Suprapubic skin (tissue), 4 donors: ENCODE measurements at regions not wholly inside any gene's neighbourhood (a gene's known extent, or its start where the extent isn't known, plus 50 kb on each side); places are given as distances from the start of the nearest gene placed in this dataset.

ENCODE experiments used
- DNase-seq, 2 donors: peaks; one replicate each; pipeline ENCODE4 v3.0.0-alpha.2; 2019; ENCODE audit warnings: low spot score in 2 of 2
- H3K27ac ChIP-seq: fragments of 200-600 bp; sonication (generic); one replicate; pipeline ENCODE4 v1.5.1; 2019
- H3K27me3 ChIP-seq: fragments of 200-600 bp; sonication (generic); one replicate; pipeline ENCODE4 v1.5.1; 2019
- H3K36me3 ChIP-seq: fragments of 200-600 bp; sonication (generic); one replicate; pipeline ENCODE4 v1.5.1; 2019
- H3K4me1 ChIP-seq: fragments of 200-600 bp; sonication (generic); one replicate; pipeline ENCODE4 v1.5.1; 2019
- H3K4me3 ChIP-seq: fragments of 200-600 bp; sonication (generic); one replicate; pipeline ENCODE4 v1.5.1; 2019; ENCODE audit warnings: mild to moderate bottlenecking
- H3K9me3 ChIP-seq: fragments of 200-600 bp; sonication (generic); one replicate; pipeline ENCODE4 v1.5.1; 2019
- EP300 ChIP-seq: sonication (generic); formaldehyde crosslinking; IDR thresholded peaks from one replicate; pipeline ENCODE4 v1.6.1; 2017; ENCODE audit warnings: antibody characterized with exemption
- POLR2A ChIP-seq, 2 donors: fragments of 450-650 bp; IDR thresholded peaks; one replicate each; pipeline ENCODE4 v1.6.1; 2017; ENCODE audit warnings: antibody characterized with exemption in 2 of 2, mild to moderate bottlenecking in 2 of 2, moderate library complexity in 2 of 2
- POLR2AphosphoS5 ChIP-seq, 3 donors: sonication (generic); formaldehyde crosslinking; IDR thresholded peaks; one replicate each; pipeline ENCODE4 v1.6.1; 2017; ENCODE audit warnings: antibody characterized with exemption in 3 of 3
- WGBS: methylation state at CpG from one replicate; pipeline ENCODE4 v1.1.5; 2018; 5-methylcytosine and 5-hydroxymethylcytosine counted together
- TF ChIP-seq, protein P1 (sequence below), 2 donors: fragments of 200-600 bp in 1 of 2; fragments of 450-650 bp in 1 of 2; sonication (generic) in 1 of 2; IDR thresholded peaks; one replicate each; pipeline ENCODE4 v1.5.1; 2016 to 2019; ENCODE audit warnings: antibody characterized with exemption in 2 of 2, mild to moderate bottlenecking in 1 of 2, moderate library complexity in 1 of 2

DNA sequence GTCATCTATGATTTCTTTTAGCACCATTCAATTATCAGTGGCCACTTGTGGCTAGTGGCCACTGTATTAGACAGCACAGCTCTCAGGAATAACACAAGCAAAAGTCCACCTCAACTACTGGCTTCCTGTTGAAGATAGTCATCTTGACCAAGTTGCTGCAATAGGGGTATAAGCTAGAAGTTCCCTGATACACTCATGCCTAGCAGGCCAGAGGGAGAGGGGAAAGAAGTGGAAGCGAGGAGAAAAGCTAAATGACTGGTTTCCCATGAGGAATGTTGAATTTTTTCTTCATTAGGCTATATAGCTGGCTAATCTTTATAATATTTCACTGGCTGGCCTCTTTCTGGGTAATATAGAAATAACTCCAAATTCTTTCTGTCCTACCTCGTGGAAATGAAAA, 327.5 kb upstream of the MEOX2 start:
- Histone ChIP-seq H3K9me3 (peaks cover 4% of the 10 kb centered on the region), H3K36me3 (no peaks in the 10 kb centered on the region), H3K4me3 (no peak overlapping the region), H3K4me1 (no peaks in the 10 kb centered on the region), H3K27me3 (no peaks in the 10 kb centered on the region), H3K27ac (no peak overlapping the region)
- no peak for TF ChIP-seq POLR2AphosphoS5 (IDR thresholded peaks at IDR 0.05)
- TF ChIP-seq, protein P1, sequence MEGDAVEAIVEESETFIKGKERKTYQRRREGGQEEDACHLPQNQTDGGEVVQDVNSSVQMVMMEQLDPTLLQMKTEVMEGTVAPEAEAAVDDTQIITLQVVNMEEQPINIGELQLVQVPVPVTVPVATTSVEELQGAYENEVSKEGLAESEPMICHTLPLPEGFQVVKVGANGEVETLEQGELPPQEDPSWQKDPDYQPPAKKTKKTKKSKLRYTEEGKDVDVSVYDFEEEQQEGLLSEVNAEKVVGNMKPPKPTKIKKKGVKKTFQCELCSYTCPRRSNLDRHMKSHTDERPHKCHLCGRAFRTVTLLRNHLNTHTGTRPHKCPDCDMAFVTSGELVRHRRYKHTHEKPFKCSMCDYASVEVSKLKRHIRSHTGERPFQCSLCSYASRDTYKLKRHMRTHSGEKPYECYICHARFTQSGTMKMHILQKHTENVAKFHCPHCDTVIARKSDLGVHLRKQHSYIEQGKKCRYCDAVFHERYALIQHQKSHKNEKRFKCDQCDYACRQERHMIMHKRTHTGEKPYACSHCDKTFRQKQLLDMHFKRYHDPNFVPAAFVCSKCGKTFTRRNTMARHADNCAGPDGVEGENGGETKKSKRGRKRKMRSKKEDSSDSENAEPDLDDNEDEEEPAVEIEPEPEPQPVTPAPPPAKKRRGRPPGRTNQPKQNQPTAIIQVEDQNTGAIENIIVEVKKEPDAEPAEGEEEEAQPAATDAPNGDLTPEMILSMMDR (IDR thresholded peaks at IDR 0.05), result no peak
- no peak for TF ChIP-seq EP300
- no peak for TF ChIP-seq POLR2A (IDR thresholded peaks at IDR 0.05)
- DNase-seq, result no peak
- 85% methylated on average over 2 of the region's 2 CpGs for WGBS

DNA sequence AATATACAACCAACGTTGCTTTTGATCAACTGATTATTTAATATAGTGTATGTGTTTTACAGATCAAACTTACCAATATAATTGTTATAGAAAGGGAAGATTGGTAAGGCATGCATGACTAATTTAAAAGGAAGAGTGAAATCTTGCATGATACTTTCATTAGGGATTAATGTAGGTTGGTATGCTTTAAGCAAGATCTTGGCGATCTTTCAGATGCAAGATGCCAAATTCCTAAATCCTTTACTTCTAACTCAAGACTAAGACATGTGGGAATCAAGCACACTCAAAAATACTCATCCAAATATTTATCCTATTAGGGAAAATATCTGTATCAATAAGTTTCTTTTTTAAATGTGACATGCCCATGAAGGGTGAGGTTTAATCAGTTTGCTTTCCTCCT, 321.4 kb upstream of the MEOX2 start:
- Histone ChIP-seq H3K27me3 (no peaks in the 10 kb centered on the region), H3K27ac (no peak overlapping the region), H3K4me1 (no peaks in the 10 kb centered on the region), H3K4me3 (no peak overlapping the region), H3K36me3 (no peaks in the 10 kb centered on the region), H3K9me3 (no peaks in the 10 kb centered on the region)
- TF ChIP-seq POLR2AphosphoS5 (IDR thresholded peaks at IDR 0.05) (no peak), POLR2A (IDR thresholded peaks at IDR 0.05) (no peak), EP300 (no peak)
- TF ChIP-seq, protein P1 (IDR thresholded peaks at IDR 0.05), result no peak
- DNase-seq, result no peak
- 52% methylated on average over 2 of the region's 2 CpGs for WGBS

DNA sequence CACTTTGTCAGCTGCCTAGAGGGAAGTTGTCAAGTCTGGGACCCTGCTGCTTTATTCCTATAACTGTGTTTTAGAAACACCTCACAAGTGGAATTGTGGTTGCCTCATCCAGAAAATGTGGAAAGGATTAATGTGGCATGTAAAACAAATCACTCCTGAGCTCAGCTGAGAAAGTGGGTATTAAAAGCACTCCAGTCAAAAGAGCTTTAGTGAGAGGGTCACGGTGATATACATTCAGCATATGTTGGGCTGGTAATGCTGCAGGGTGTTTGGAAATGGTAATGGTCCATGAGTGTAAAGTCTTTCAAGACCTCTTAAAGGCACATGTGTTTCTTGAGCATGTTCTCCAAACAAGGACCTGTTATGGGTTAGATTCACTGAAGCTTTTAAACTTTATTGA, 318.2 kb upstream of the MEOX2 start:
- H3K9me3 ChIP-seq, result no peaks in the 10 kb centered on the region
- WGBS, result 90% methylated on average over 1 of the region's 1 CpG
- no peak overlapping the region for H3K27ac ChIP-seq
- DNase-seq, result no peak
- H3K4me3 ChIP-seq, result no peak overlapping the region
- H3K4me1 ChIP-seq, result no peaks in the 10 kb centered on the region
- H3K36me3 ChIP-seq, result no peaks in the 10 kb centered on the region
- no peaks in the 10 kb centered on the region for H3K27me3 ChIP-seq
- TF ChIP-seq POLR2AphosphoS5 (IDR thresholded peaks at IDR 0.05) (no peak), POLR2A (IDR thresholded peaks at IDR 0.05) (no peak), EP300 (no peak)
- TF ChIP-seq, protein P1 (IDR thresholded peaks at IDR 0.05), result no peak

DNA sequence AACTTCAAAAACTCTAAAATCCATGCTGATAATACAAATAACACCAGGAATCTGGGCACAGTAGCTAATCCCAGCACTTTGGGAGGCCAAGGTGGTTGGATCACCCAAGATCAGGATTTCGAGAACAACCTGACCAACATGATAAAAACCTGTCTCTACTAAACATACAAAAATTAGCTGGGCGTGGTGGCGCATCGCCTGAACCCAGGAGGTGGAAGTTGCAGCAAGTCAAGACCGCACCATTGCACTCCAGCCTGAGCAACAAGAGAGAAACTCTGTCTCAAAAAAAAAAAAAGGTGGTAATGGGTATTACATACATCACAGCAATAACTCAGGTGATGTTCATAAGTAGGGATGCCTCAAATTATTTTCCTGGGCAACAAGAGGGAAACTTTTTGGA, 315.0 kb upstream of the MEOX2 start:
- no peak for DNase-seq
- H3K9me3 ChIP-seq, result no peaks in the 10 kb centered on the region
- no peaks in the 10 kb centered on the region for H3K36me3 ChIP-seq
- no peaks in the 10 kb centered on the region for H3K4me1 ChIP-seq
- no peak overlapping the region for H3K4me3 ChIP-seq
- TF ChIP-seq POLR2A (IDR thresholded peaks at IDR 0.05), result no peak
- no peak for TF ChIP-seq POLR2AphosphoS5 (IDR thresholded peaks at IDR 0.05)
- no peak for TF ChIP-seq EP300
- TF ChIP-seq, protein P1 (IDR thresholded peaks at IDR 0.05), result no peak
- no peaks in the 10 kb centered on the region for H3K27me3 ChIP-seq
- WGBS, result 87% methylated on average over 5 of the region's 5 CpGs
- H3K27ac ChIP-seq, result no peak overlapping the region

DNA sequence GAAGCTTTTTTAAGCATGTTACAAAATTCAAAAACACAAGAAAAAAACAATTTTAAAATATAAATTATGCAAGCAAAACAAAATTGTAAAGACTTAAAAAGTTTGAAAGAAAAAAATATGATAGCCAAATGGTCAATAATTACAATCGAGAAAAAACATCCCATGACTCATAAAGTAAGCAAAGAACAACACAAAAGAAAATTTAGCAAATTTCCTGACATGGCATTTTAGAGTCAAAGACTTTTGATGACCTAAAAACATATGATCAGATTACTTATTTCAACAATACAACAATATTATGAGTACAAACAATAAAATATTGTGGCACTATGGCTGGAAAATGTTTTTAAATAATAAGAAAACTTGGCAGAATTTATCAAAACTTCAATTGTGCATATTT, 312.1 kb upstream of the MEOX2 start:
- WGBS, result 40% methylated on average over 1 of the region's 1 CpG

DNA sequence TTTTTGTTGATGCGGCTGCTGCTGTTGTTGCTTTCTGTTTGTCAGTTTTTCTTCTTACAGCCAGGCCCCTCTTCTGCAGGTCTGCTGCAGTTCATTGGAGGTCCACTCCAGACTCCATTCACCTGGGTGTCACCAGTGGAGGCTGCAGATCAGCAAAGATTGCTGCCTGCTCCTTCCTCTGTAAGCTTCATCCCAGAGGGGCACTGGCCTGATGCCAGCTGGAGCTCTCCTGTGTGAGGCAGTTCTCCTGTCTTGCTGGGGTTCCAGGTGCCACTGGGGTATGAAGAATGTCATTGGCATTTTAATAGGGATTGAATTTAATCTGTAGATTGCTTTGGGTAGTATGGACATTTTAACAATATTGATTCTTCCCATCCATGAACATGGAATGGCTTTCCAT, 308.5 kb upstream of the MEOX2 start:
- no peaks in the 10 kb centered on the region for H3K27me3 ChIP-seq
- H3K9me3 ChIP-seq, result no peaks in the 10 kb centered on the region
- no peak overlapping the region for H3K27ac ChIP-seq
- no peak for TF ChIP-seq POLR2A (IDR thresholded peaks at IDR 0.05)
- TF ChIP-seq, protein P1 (IDR thresholded peaks at IDR 0.05), result no peak
- no peak for TF ChIP-seq EP300
- no peak for TF ChIP-seq POLR2AphosphoS5 (IDR thresholded peaks at IDR 0.05)
- 95% methylated on average over 1 of the region's 1 CpG for WGBS
- H3K4me1 ChIP-seq, result no peaks in the 10 kb centered on the region
- no peaks in the 10 kb centered on the region for H3K36me3 ChIP-seq
- no peak for DNase-seq
- H3K4me3 ChIP-seq, result no peak overlapping the region

More for the DNA sequence above, 312.1 kb upstream of the MEOX2 start:
- no peak overlapping the region for H3K27ac ChIP-seq
- TF ChIP-seq EP300, result no peak
- no peak for TF ChIP-seq POLR2A (IDR thresholded peaks at IDR 0.05)
- H3K27me3 ChIP-seq, result no peaks in the 10 kb centered on the region
- H3K36me3 ChIP-seq, result no peaks in the 10 kb centered on the region
- DNase-seq, result no peak
- no peaks in the 10 kb centered on the region for H3K4me1 ChIP-seq
- H3K4me3 ChIP-seq, result no peak overlapping the region
- H3K9me3 ChIP-seq, result no peaks in the 10 kb centered on the region
